BE2C (cell line): ENCODE measurements at regions not wholly inside any gene's neighbourhood (a gene's known extent, or its start where the extent isn't known, plus 50 kb on each side); places are given as distances from the start of the nearest gene placed in this dataset.
"Not testable (repeated sequence)": the region's sequence is repeated elsewhere in the genome, so short reads cannot be mapped to it uniquely, and the experiment has no call there.

ENCODE experiments used
- DNase-seq: peaks from one replicate; pipeline ENCODE4 v3.0.0-alpha.2; 2020
- H3K27me3 ChIP-seq: fragments of 250-450 bp; sonication (Bioruptor Pico); 2 replicates; pipeline ENCODE4 v1.5.1; 2020; ENCODE audit warnings: mild to moderate bottlenecking
- H3K36me3 ChIP-seq: fragments of 250-450 bp; sonication (Bioruptor Pico); 2 replicates; pipeline ENCODE4 v1.5.1; 2020; ENCODE audit warnings: mild to moderate bottlenecking
- H3K4me1 ChIP-seq: fragments of 250-450 bp; sonication (Bioruptor Pico); 2 replicates; pipeline ENCODE4 v1.5.1; 2020
- H3K4me3 ChIP-seq: 2 replicates; pipeline ENCODE4 v1.5.1; 2011; ENCODE audit warnings: low read depth, low read length
- H3K9me3 ChIP-seq: fragments of 250-450 bp; sonication (Bioruptor Pico); 2 replicates; pipeline ENCODE4 v1.5.1; 2020
- CTCF ChIP-seq: IDR thresholded peaks from 2 replicates; pipeline ENCODE4 v1.5.1; 2012; ENCODE audit warnings: mild to moderate bottlenecking, low read depth, low read length

- no peak for DNase-seq
- TF ChIP-seq CTCF, result no peak
Measured at GRCh38 chr5:92147798-92148197, 764.7 kb upstream of the ARRDC3 start.

GRCh38 chr5:92147266-92147665 lies 764.1 kb upstream of the ARRDC3 start:
- no peak for DNase-seq
- H3K9me3 ChIP-seq, result no peaks in the 10 kb centered on the region
- no peak for TF ChIP-seq CTCF
- no peak overlapping the region for H3K4me3 ChIP-seq
- no peaks in the 10 kb centered on the region for H3K36me3 ChIP-seq
- H3K4me1 ChIP-seq, result no peaks in the 10 kb centered on the region
- no peaks in the 10 kb centered on the region for H3K27me3 ChIP-seq

More at GRCh38 chr5:92147798-92148197, 764.7 kb upstream of the ARRDC3 start:
- Histone ChIP-seq H3K27me3 (no peaks in the 10 kb centered on the region), H3K4me3 (no peak overlapping the region), H3K36me3 (no peaks in the 10 kb centered on the region), H3K9me3 (no peaks in the 10 kb centered on the region), H3K4me1 (no peaks in the 10 kb centered on the region)

GRCh38 chr5:92145852-92146251 lies 762.7 kb upstream of the ARRDC3 start:
- no peaks in the 10 kb centered on the region for H3K9me3 ChIP-seq
- H3K4me3 ChIP-seq, result no peak overlapping the region
- DNase-seq, result no peak
- no peak for TF ChIP-seq CTCF
- no peaks in the 10 kb centered on the region for H3K27me3 ChIP-seq
- H3K4me1 ChIP-seq, result no peaks in the 10 kb centered on the region
- no peaks in the 10 kb centered on the region for H3K36me3 ChIP-seq

- H3K4me3 ChIP-seq, result no peak overlapping the region
- H3K27me3 ChIP-seq, result no peaks in the 10 kb centered on the region
- H3K9me3 ChIP-seq, result no peaks in the 10 kb centered on the region
- no peak for TF ChIP-seq CTCF
- no peak for DNase-seq
- no peaks in the 10 kb centered on the region for H3K36me3 ChIP-seq
- H3K4me1 ChIP-seq, result no peaks in the 10 kb centered on the region
Measured at GRCh38 chr5:92144824-92145223, 761.7 kb upstream of the ARRDC3 start.

GRCh38 chr5:92132294-92132908 lies 749.3 kb upstream of the ARRDC3 start:
- not testable (repeated sequence) for H3K9me3 ChIP-seq, H3K27me3 ChIP-seq, H3K36me3 ChIP-seq, DNase-seq, H3K4me3 ChIP-seq, H3K4me1 ChIP-seq

- no peak for TF ChIP-seq CTCF
- Histone ChIP-seq H3K36me3 (no peaks in the 10 kb centered on the region), H3K4me1 (peaks cover 4% of the 10 kb centered on the region; the same call in 1 of the 2 replicates), H3K9me3 (no peaks in the 10 kb centered on the region), H3K27me3 (no peaks in the 10 kb centered on the region), H3K4me3 (no peak overlapping the region)
- DNase-seq, result no peak
Measured at GRCh38 chr5:92126182-92126581, 743.1 kb upstream of the ARRDC3 start.

GRCh38 chr5:92119110-92119509 lies 736.0 kb upstream of the ARRDC3 start:
- Histone ChIP-seq H3K4me1 (no peaks in the 10 kb centered on the region), H3K9me3 (no peaks in the 10 kb centered on the region), H3K36me3 (no peaks in the 10 kb centered on the region), H3K27me3 (no peaks in the 10 kb centered on the region), H3K4me3 (no peak overlapping the region)
- no peak for DNase-seq
- TF ChIP-seq CTCF, result no peak
